ENCODE measurements at regions not wholly inside any gene's neighbourhood (a gene's known extent, or its start where the extent isn't known, plus 50 kb on each side); places are given as distances from the start of the nearest gene placed in this dataset.

DNA sequence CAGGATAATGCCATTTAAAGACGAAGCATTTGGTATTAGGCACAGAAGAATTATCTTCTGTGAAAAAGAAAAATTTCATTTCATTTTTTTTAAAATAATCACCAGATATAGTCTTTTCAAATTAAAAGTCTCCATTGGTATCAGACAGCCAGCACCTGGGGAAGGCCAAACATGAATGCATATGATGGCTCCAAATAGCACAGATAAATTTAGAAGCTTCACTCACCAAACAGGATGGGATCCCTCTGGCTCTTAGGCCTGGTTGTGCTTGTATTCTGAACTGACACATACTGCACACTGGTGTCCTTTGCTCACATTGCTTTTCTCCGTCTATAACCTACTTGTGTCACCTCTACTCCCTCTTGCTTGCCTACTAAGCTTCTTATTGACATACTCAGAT, 169.5 kb upstream of the CHRM2 start:
- H3K4me1 ChIP-seq: no peaks in the 10 kb centered on the region
- no peaks in the 10 kb centered on the region for H3K9me3 ChIP-seq
- no peak overlapping the region for H3K27ac ChIP-seq
- H3K36me3 ChIP-seq: no peaks in the 10 kb centered on the region
- no peak overlapping the region for H3K4me2 ChIP-seq
- no peaks in the 10 kb centered on the region for H3K27me3 ChIP-seq
- TF ChIP-seq Cebpa-rat (IDR thresholded peaks at IDR 0.05): no peak
- no peak overlapping the region for H3K9ac ChIP-seq
- H3K4me3 ChIP-seq: no peak overlapping the region
- no peaks in the 10 kb centered on the region for H4K20me1 ChIP-seq

DNA sequence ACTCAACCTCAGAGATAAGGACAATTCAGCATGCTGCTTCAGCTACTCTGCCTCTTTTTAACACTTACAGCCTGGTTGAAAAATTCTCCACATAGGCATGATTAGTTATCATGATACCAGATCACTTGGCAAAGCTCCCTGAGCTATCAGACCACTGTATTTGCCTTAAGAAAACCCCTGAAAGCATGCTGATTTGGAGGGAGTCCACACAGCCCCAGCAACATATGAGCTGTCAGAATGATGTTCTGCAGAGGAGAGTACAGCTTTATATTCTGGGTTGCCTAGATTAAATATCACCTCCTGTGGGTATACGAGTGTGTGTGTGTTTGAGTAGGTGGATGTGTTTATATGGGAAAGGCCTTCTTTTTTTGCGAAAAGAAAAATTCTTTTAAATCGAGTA, 170.2 kb upstream of the CHRM2 start:
- H3K36me3 ChIP-seq: no peaks in the 10 kb centered on the region
- H3K4me2 ChIP-seq: no peak overlapping the region
- H3K9ac ChIP-seq: no peak overlapping the region
- no peaks in the 10 kb centered on the region for H3K9me3 ChIP-seq
- no peaks in the 10 kb centered on the region for H3K4me1 ChIP-seq
- H4K20me1 ChIP-seq: no peaks in the 10 kb centered on the region
- TF ChIP-seq Cebpa-rat (IDR thresholded peaks at IDR 0.05): no peak
- H3K4me3 ChIP-seq: no peak overlapping the region
- H3K27me3 ChIP-seq: no peaks in the 10 kb centered on the region
- no peak overlapping the region for H3K27ac ChIP-seq

DNA sequence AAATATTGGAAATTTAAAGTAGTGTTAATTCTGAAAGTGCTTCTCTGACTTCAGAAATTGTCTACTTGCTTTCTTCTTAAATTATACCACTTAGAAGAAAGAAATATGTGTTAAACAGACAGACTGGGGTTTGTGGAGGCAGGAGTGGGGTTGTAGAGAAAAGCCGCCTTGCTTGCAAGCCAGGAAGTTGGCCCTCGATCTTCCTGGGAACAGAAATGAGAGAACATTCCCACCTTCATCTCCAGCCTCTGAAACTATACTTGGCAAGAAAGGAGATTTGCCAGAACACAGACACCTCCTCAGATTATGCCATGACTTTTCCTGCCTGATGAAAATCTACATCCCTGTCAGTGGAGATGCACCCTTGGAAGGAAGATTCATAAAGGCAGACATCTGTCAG, 171.2 kb upstream of the CHRM2 start:
- H3K27ac ChIP-seq: no peak overlapping the region
- no peak overlapping the region for H3K9ac ChIP-seq
- H3K36me3 ChIP-seq: no peaks in the 10 kb centered on the region
- no peak overlapping the region for H3K4me3 ChIP-seq
- H3K9me3 ChIP-seq: no peaks in the 10 kb centered on the region
- H4K20me1 ChIP-seq: no peaks in the 10 kb centered on the region
- TF ChIP-seq Cebpa-rat (IDR thresholded peaks at IDR 0.05): no peak
- no peaks in the 10 kb centered on the region for H3K4me1 ChIP-seq
- H3K27me3 ChIP-seq: no peaks in the 10 kb centered on the region
- no peak overlapping the region for H3K4me2 ChIP-seq

DNA sequence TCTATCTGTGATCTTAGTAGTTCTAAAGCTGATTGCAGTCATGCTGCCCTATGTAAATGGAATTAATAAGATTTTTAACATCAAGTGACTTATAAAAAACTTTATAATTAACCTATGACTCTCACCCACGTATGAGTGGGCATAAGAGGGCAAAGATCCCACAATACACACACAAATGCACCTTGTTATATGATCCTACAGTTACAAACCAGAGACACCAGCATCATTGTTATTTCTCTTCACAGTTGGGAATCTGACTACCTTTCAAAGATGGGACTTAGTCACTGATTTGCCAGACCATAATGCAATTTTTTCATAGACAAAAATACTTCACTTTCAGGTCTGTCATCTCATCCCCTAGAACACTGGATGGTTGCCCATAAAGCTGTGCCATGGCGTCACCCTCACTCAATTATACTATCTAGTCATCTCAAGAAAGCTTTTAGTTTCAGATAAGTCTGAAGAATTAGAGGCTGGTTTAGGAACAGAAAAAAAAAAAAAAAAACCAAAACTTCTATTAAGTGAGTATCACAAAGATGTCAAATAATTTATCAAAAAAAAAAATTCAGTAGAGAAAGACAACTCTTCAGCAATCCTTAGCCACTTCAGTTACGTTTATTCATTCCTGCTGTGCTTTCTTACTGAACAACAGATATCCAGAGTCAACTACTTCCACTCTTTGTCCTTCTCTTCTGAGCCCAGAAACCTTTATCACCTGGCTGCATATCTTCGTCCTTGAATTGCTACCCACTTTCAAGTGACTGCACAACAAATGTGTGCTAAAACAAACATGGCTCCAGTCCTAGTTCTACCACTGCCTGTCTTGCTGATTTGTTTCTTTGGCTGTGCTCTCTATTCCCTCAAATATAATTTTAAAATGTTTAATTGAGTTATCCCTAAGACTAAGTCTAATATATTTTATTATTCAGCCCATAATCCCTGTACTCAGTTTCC, 175.0 kb upstream of the CHRM2 start:
- no peak for TF ChIP-seq Cebpa-rat (IDR thresholded peaks at IDR 0.05)
- H3K27me3 ChIP-seq: no peaks in the 10 kb centered on the region
- no peak overlapping the region for H3K4me2 ChIP-seq
- H3K9ac ChIP-seq: no peak overlapping the region
- H3K4me3 ChIP-seq: no peak overlapping the region
- no peak overlapping the region for H3K27ac ChIP-seq
- H3K36me3 ChIP-seq: no peaks in the 10 kb centered on the region
- no peaks in the 10 kb centered on the region for H4K20me1 ChIP-seq
- H3K9me3 ChIP-seq: no peaks in the 10 kb centered on the region
- H3K4me1 ChIP-seq: no peaks in the 10 kb centered on the region

DNA sequence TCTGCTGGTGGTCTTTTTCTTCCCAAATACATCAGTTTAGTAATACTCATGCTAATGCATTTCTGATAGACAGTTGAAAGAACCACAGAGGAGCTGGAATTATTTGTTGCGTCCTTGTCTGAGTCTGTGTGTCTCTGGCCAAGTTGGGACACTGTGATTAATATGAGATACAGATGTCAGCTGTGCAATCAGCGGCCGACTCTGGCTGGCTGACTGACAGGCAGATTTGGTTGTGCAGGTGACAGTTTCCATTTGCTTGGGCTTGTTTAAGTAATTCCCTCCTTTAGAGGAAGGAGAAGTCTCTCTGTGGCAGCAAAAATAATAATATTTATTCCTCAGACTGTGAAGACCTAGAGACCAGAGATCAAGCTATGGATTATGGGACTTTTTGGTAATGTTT, 176.2 kb upstream of the CHRM2 start:
- no peak overlapping the region for H3K4me3 ChIP-seq
- no peaks in the 10 kb centered on the region for H4K20me1 ChIP-seq

DNA sequence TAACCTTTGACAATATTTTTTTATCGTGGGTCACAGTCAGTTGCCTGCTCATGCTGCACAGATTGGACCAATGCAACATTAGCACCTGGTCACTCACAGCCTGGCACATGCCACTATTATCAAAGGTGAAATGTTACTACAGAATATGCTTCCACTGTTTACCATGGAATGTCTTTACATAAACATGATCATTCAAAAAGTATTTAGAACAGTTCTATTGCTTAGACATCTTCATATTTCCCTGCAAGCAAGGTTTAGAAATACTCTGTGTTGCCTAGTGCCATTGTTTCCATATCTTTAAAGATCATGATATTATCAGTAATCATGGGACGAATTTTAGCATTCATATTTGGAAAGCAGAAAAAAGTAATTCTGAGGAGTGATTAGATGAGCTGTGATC, 179.9 kb upstream of the CHRM2 start:
- Histone ChIP-seq H3K4me2 (no peak overlapping the region), H4K20me1 (no peaks in the 10 kb centered on the region), H3K27ac (no peak overlapping the region), H3K9ac (no peak overlapping the region), H3K27me3 (no peaks in the 10 kb centered on the region), H3K36me3 (no peaks in the 10 kb centered on the region), H3K4me3 (no peak overlapping the region), H3K9me3 (no peaks in the 10 kb centered on the region), H3K4me1 (no peaks in the 10 kb centered on the region)
- TF ChIP-seq Cebpa-rat (IDR thresholded peaks at IDR 0.05): no peak

More for the DNA sequence above, 176.2 kb upstream of the CHRM2 start:
- H3K4me1 ChIP-seq: no peaks in the 10 kb centered on the region
- H3K9ac ChIP-seq: no peak overlapping the region
- TF ChIP-seq Cebpa-rat (IDR thresholded peaks at IDR 0.05): no peak
- no peak overlapping the region for H3K4me2 ChIP-seq
- H3K27ac ChIP-seq: no peak overlapping the region
- no peaks in the 10 kb centered on the region for H3K27me3 ChIP-seq
- H3K9me3 ChIP-seq: no peaks in the 10 kb centered on the region
- H3K36me3 ChIP-seq: no peaks in the 10 kb centered on the region

DNA sequence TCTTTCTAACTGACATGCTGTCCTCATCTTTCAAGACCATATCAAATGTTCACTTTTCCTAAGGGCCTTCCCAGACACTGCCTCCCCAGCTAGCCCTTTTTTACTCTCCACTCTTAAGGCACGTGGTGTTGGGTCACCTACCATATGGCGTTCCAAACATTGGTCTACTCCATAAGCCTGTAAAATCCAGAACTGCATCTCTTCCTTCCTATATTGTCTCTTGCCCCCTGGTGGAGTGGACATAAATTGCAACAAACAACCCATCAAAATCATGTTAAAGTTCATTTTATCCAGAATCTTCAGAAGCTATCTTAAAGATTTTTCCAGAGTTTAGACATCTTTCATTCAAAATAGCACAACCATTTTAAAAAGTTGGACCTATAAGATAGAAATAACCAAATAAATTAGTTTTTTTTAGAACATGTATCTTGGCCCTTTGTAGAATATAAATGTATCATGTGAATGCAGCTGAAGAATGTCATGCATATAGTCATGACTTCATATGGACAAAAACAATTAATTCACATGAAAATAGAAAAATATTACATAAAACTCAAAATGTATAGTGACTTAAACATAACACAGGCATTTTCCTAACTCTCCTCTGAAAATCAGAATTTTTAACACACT, 180.6 kb upstream of the CHRM2 start:
- TF ChIP-seq Cebpa-rat (IDR thresholded peaks at IDR 0.05): no peak
- no peak overlapping the region for H3K4me3 ChIP-seq

DNA sequence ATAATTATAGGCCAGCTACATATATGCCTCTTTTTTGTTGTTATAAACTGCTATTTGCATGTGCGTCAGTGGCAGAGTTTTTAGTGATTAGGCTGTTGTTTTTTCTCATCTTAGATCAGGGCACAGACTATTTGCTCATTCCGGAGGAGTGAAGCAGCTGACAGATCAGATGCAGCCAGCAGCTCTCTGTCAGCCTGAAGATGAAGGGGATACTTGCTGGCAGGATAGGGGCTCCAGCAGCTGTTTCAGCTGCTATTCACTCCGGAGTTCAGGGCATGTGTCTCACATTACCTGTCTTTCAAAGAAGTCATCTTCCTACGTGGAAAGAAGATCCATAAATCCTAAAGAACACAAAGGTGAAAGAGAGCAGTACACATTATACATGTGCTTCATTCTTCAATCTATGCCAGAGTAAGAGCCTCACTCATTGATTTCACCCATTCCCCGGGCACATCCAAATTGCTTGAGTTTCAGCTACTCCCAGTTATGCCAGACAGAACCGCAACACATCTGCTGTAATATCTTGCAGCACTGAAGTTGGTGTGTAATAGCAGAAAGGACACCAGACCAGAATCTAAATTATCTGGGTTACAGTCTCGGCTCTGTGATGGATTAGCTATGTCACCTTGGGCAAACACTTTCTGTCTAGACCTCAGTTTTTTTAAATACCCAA, 182.8 kb upstream of the CHRM2 start:
- H3K27ac ChIP-seq: no peak overlapping the region
- no peaks in the 10 kb centered on the region for H4K20me1 ChIP-seq
- no peaks in the 10 kb centered on the region for H3K4me1 ChIP-seq
- no peaks in the 10 kb centered on the region for H3K36me3 ChIP-seq
- H3K4me2 ChIP-seq: no peak overlapping the region
- no peak overlapping the region for H3K9ac ChIP-seq
- no peaks in the 10 kb centered on the region for H3K9me3 ChIP-seq
- TF ChIP-seq Cebpa-rat (IDR thresholded peaks at IDR 0.05): no peak
- no peaks in the 10 kb centered on the region for H3K27me3 ChIP-seq
- H3K4me3 ChIP-seq: no peak overlapping the region

More for the DNA sequence above, 180.6 kb upstream of the CHRM2 start:
- no peaks in the 10 kb centered on the region for H3K27me3 ChIP-seq
- H3K4me1 ChIP-seq: no peaks in the 10 kb centered on the region
- no peak overlapping the region for H3K27ac ChIP-seq
- no peak overlapping the region for H3K9ac ChIP-seq
- H3K9me3 ChIP-seq: no peaks in the 10 kb centered on the region
- H3K4me2 ChIP-seq: no peak overlapping the region
- no peaks in the 10 kb centered on the region for H4K20me1 ChIP-seq
- H3K36me3 ChIP-seq: no peaks in the 10 kb centered on the region

DNA sequence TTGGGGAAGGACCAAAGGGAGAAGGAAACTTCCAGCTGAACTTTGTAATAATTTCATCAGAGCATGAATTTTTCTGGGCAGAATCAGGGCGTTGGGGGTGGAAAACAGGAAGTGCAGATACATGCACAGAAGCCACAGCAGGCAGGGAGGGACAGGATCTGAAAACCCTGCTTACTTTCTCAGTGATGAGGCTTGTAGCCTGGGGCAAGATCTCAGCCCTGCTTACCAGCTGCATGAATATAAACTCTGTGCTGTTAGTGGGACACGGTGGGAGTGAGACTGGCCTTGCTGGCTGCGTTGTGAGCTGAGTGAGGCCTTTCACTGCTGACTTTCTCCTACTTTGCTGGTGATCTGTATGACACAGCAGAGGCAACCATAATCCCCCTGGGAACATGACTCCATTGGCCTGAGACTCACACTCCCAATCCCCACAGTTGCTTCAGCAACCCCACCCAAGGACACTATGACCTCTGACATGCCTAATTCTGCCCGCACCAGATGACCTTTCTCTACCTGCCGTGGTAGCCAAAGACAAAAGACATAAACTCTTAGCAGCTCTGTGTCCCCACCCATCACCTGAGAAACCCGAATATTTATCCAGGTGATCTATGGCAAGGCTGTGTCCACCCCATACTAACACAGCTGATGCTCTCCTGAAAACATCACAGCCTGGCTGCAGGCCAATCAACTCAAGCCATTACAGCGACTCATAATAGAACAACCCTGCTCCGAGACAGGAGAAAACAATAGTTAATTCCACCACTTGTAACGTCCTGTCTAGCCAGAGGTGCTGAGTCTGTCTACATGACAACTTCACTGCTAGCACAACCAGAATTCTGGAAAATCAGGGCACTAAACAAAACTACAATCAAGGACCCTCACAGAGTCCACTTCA, 190.7 kb upstream of the CHRM2 start:
- Histone ChIP-seq H3K4me3 (no peak overlapping the region), H3K27me3 (no peaks in the 10 kb centered on the region), H3K36me3 (no peaks in the 10 kb centered on the region), H3K4me1 (peaks cover 11% of the 10 kb centered on the region), H3K9ac (0 out of 2 replicates have a peak overlapping the region, but pooled peaks have one; percentile 15), H3K9me3 (peaks cover 6% of the 10 kb centered on the region), H3K4me2 (peak overlapping the region; percentile 63), H3K27ac (peak overlapping the region; percentile 40; the same call in 1 of the 2 replicates), H4K20me1 (no peaks in the 10 kb centered on the region)
- no peak for TF ChIP-seq Cebpa-rat (IDR thresholded peaks at IDR 0.05)

All from BLaER1 (cell line).